Hepatocyte (in vitro differentiated cells): ENCODE measurements at regions not wholly inside any gene's neighbourhood (a gene's known extent, or its start where the extent isn't known, plus 50 kb on each side); places are given as distances from the start of the nearest gene placed in this dataset.

Source experiments
- DNase-seq: peaks from one replicate; pipeline ENCODE4 v3.0.0-alpha.2; 2016; ENCODE audit warnings: low spot score
- H2AFZ ChIP-seq: fragments of 200-600 bp; sonication (generic); 2 replicates; pipeline ENCODE4 v1.6.0; 2016; ENCODE audit warnings: antibody characterized with exemption, mild to moderate bottlenecking
- H3K27ac ChIP-seq: fragments of 200-600 bp; sonication (generic); 2 replicates; pipeline ENCODE4 v1.5.1; 2016; ENCODE audit warnings: mild to moderate bottlenecking
- H3K27me3 ChIP-seq: fragments of 200-600 bp; sonication (generic); 2 replicates; pipeline ENCODE4 v1.6.1; 2016
- H3K36me3 ChIP-seq: fragments of 200-600 bp; sonication (generic); replicated peaks from 2 replicates; pipeline ENCODE4 v1.5.1; 2016; ENCODE audit warnings: low read depth; ENCODE audit not compliant: insufficient read depth
- H3K4me1 ChIP-seq: fragments of 200-600 bp; sonication (generic); 2 replicates; pipeline ENCODE4 v1.5.1; 2016; ENCODE audit warnings: mild to moderate bottlenecking, moderate library complexity; ENCODE audit not compliant: insufficient read depth
- H3K4me2 ChIP-seq: fragments of 200-600 bp; sonication (generic); 2 replicates; pipeline ENCODE4 v1.6.0; 2016
- H3K4me3 ChIP-seq: fragments of 200-600 bp; sonication (generic); 2 replicates; pipeline ENCODE4 v1.5.1; 2016; ENCODE audit warnings: mild to moderate bottlenecking
- H3K79me2 ChIP-seq: fragments of 200-600 bp; sonication (generic); 2 replicates; pipeline ENCODE4 v1.6.0; 2017; ENCODE audit warnings: mild to moderate bottlenecking
- H3K9me2 ChIP-seq: fragments of 200-600 bp; sonication (generic); replicated peaks from 2 replicates; pipeline ENCODE4 v1.6.0; 2017; ENCODE audit warnings: mild to moderate bottlenecking; ENCODE audit not compliant: insufficient read depth
- H3K9me3 ChIP-seq: fragments of 200-600 bp; sonication (generic); 2 replicates; pipeline ENCODE4 v1.5.1; 2016; ENCODE audit warnings: low read depth, mild to moderate bottlenecking
- H4K20me1 ChIP-seq: fragments of 200-600 bp; sonication (generic); 2 replicates; pipeline ENCODE4 v1.6.0; 2016; ENCODE audit warnings: mild to moderate bottlenecking; ENCODE audit not compliant: insufficient read depth, poor library complexity, severe bottlenecking
- CTCF ChIP-seq: fragments of 200-600 bp; sonication (generic); IDR thresholded peaks from 2 replicates; pipeline ENCODE4 v1.5.1; 2016; ENCODE audit warnings: antibody characterized with exemption, mild to moderate bottlenecking; ENCODE audit not compliant: poor library complexity
- EZH2 ChIP-seq: fragments of 200-600 bp; sonication (generic); IDR thresholded peaks from 2 replicates; pipeline ENCODE4 v1.6.1; 2016; ENCODE audit warnings: antibody characterized with exemption, mild to moderate bottlenecking, borderline replicate concordance
- EZH2phosphoT487 ChIP-seq: fragments of 200-600 bp; sonication (generic); IDR thresholded peaks from one replicate; pipeline ENCODE4 v1.6.1; 2018; ENCODE audit warnings: antibody characterized with exemption, mild to moderate bottlenecking, low read depth, moderate library complexity; ENCODE audit not compliant: unreplicated experiment, severe bottlenecking
- WGBS: methylation state at CpG from one replicate; pipeline ENCODE4 v1.1.6; 2016; ENCODE audit warnings: low lambda C conversion rate; ENCODE audit errors: missing lambda C conversion rate; 5-methylcytosine and 5-hydroxymethylcytosine counted together

- Histone ChIP-seq H3K4me1 (no peaks in the 10 kb centered on the region), H3K27ac (no peak overlapping the region), H3K9me2 (no peaks in the 10 kb centered on the region), H3K4me3 (no peak overlapping the region), H3K4me2 (no peak overlapping the region), H3K79me2 (no peaks in the 10 kb centered on the region), H2AFZ (no peak overlapping the region), H3K27me3 (no peaks in the 10 kb centered on the region), H4K20me1 (no peaks in the 10 kb centered on the region), H3K36me3 (no peaks in the 10 kb centered on the region), H3K9me3 (no peaks in the 10 kb centered on the region)
- no peak for DNase-seq
- TF ChIP-seq EZH2 (no peak), EZH2phosphoT487 (no peak), CTCF (no peak)
- WGBS = 97% methylated on average over 7 of the region's 7 CpGs
Observed at GRCh38 chr1:232292818-232293217, 337.1 kb downstream of the SIPA1L2 start.

DNA sequence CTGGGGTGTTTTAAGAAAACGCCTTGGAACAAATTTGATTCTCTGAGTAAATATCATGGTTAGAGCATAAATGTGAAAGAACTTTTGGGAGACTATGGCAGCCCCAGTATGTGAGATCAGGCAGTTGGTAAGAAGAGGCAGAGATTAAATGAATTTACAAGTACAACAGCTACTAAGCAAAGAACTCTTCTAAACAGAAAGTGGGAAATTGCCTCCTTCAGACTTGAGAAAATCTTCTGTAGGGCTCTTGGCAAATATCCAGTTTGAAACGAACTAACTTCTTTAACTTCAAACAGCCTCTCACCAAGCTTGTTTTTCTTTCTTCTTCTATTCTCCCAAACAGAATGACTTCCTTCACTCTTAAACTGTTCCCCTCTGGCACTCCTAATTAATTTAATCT, 337.7 kb downstream of the SIPA1L2 start:
- Histone ChIP-seq H3K36me3 (no peaks in the 10 kb centered on the region), H3K27ac (no peak overlapping the region), H3K4me3 (no peak overlapping the region), H3K9me2 (no peaks in the 10 kb centered on the region), H2AFZ (no peak overlapping the region), H3K4me2 (no peak overlapping the region), H3K4me1 (no peaks in the 10 kb centered on the region), H3K27me3 (no peaks in the 10 kb centered on the region), H3K9me3 (no peaks in the 10 kb centered on the region), H3K79me2 (no peaks in the 10 kb centered on the region), H4K20me1 (no peaks in the 10 kb centered on the region)
- TF ChIP-seq EZH2 (no peak), CTCF (no peak)
- DNase-seq = no peak
- 52% methylated on average over 2 of the region's 2 CpGs for WGBS

DNA sequence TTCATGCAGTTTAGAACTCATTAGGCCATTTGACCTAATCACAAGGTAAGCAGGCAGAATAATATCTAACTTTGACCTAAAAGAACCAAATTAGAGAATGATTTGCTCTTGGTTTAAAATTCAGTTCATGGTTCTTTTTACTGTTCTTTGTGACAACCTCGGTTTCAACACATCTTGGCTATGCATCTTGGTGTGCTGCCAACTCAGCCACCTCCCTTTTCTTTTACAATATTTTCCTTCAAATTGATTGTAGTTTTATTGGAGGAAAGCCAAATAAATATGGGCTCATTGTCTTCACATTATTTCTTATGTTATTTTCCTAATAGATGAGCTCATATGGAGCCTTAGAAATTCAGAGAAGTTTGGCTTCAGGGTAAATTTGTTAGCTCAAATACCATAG, 338.3 kb downstream of the SIPA1L2 start:
- Histone ChIP-seq H3K4me3 (no peak overlapping the region), H3K9me3 (no peaks in the 10 kb centered on the region), H3K79me2 (no peaks in the 10 kb centered on the region), H3K4me1 (no peaks in the 10 kb centered on the region), H3K4me2 (no peak overlapping the region), H3K9me2 (no peaks in the 10 kb centered on the region), H2AFZ (no peak overlapping the region), H3K27ac (no peak overlapping the region), H3K27me3 (no peaks in the 10 kb centered on the region), H4K20me1 (no peaks in the 10 kb centered on the region), H3K36me3 (no peaks in the 10 kb centered on the region)
- TF ChIP-seq EZH2 (no peak), CTCF (no peak), EZH2phosphoT487 (no peak)
- WGBS = 68% methylated on average over 1 of the region's 1 CpG
- DNase-seq = no peak

DNA sequence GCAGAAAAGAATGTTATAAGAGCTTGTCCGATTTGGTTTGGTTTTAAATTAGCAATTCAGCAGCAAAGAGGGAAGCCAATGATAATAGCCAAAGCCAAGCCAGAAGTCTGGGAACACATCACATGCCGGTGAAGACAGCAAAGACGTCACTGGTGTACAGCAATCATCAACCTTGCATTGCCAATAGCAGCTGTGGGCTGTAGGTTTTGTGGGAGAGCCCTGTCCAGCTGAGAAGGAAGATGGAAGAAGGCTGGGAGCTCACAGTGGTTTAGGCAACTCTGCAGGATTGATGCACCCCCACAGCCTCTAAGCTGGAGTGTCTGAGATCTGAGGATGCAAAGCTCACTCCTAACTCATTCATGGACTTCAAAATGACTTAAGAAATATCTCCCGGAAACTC, 338.7 kb downstream of the SIPA1L2 start:
- no peak for TF ChIP-seq EZH2phosphoT487
- TF ChIP-seq CTCF = no peak
- no peak for TF ChIP-seq EZH2
- no peaks in the 10 kb centered on the region for H3K27me3 ChIP-seq
- no peaks in the 10 kb centered on the region for H4K20me1 ChIP-seq
- H3K9me3 ChIP-seq = no peaks in the 10 kb centered on the region
- H3K9me2 ChIP-seq = no peaks in the 10 kb centered on the region
- H2AFZ ChIP-seq = no peak overlapping the region
- no peak overlapping the region for H3K4me2 ChIP-seq
- no peaks in the 10 kb centered on the region for H3K4me1 ChIP-seq
- no peaks in the 10 kb centered on the region for H3K79me2 ChIP-seq
- no peak for DNase-seq
- no peak overlapping the region for H3K27ac ChIP-seq
- 93% methylated on average over 4 of the region's 4 CpGs for WGBS
- H3K36me3 ChIP-seq = no peaks in the 10 kb centered on the region
- H3K4me3 ChIP-seq = no peak overlapping the region
